B cell (primary cell): ENCODE measurements at regions not wholly inside any gene's neighbourhood (a gene's known extent, or its start where the extent isn't known, plus 50 kb on each side); places are given as distances from the start of the nearest gene placed in this dataset.
"Not testable (repeated sequence)": the region's sequence is repeated elsewhere in the genome, so short reads cannot be mapped to it uniquely, and the experiment has no call there.

Experiments used
- EZH2 ChIP-seq: IDR thresholded peaks from 2 replicates; pipeline ENCODE4 v1.6.1; 2012; ENCODE audit warnings: borderline replicate concordance, low read depth, mild to moderate bottlenecking, moderate library complexity, low read length; ENCODE audit not compliant: insufficient read depth, poor library complexity, severe bottlenecking
- TF ChIP-seq, protein P1 (sequence below): fragments of 200-600 bp; IDR thresholded peaks from one replicate; pipeline ENCODE4 v1.8.0; 2022; ENCODE audit warnings: antibody characterized with exemption, mild to moderate bottlenecking

- not testable (repeated sequence) for TF ChIP-seq EZH2
- TF ChIP-seq, protein P1, sequence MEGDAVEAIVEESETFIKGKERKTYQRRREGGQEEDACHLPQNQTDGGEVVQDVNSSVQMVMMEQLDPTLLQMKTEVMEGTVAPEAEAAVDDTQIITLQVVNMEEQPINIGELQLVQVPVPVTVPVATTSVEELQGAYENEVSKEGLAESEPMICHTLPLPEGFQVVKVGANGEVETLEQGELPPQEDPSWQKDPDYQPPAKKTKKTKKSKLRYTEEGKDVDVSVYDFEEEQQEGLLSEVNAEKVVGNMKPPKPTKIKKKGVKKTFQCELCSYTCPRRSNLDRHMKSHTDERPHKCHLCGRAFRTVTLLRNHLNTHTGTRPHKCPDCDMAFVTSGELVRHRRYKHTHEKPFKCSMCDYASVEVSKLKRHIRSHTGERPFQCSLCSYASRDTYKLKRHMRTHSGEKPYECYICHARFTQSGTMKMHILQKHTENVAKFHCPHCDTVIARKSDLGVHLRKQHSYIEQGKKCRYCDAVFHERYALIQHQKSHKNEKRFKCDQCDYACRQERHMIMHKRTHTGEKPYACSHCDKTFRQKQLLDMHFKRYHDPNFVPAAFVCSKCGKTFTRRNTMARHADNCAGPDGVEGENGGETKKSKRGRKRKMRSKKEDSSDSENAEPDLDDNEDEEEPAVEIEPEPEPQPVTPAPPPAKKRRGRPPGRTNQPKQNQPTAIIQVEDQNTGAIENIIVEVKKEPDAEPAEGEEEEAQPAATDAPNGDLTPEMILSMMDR = not testable (repeated sequence)
These were observed 560.3 kb downstream of the PRIM2 start for GRCh38 chr6:57877729-57878128.
